ENCODE measurements at regions not wholly inside any gene's neighbourhood (a gene's known extent, or its start where the extent isn't known, plus 50 kb on each side); places are given as distances from the start of the nearest gene placed in this dataset.

GRCh38 chr11:114774599-114775361 lies 96.5 kb downstream of the NXPE2 start:
- Histone ChIP-seq H3K4me1 (ENCODE audit: control insufficient read depth, insufficient read depth, low read length) (no peaks in the 10 kb centered on the region), H3K4me3 (no peak overlapping the region), H4K20me1 (ENCODE audit: control insufficient read depth, insufficient read depth) (no peaks in the 10 kb centered on the region), H3K9me3 (replicated peaks; ENCODE audit: control insufficient read depth, insufficient read depth, low read length) (no peaks in the 10 kb centered on the region), H3K27ac (ENCODE audit: control insufficient read depth, insufficient read depth) (no peak overlapping the region), H3K9ac (ENCODE audit: control insufficient read depth, insufficient read depth, low read length) (no peak overlapping the region), H3K36me3 (ENCODE audit: control insufficient read depth in 2 of 2, insufficient read depth in 2 of 2, low read length in 1 of 2) (no peaks in the 10 kb centered on the region), H3K27me3 (replicated peaks in 1 of 2; ENCODE audit: control insufficient read depth in 2 of 2, insufficient read depth in 2 of 2, low read length in 1 of 2) (no peaks in the 10 kb centered on the region), H2AFZ (ENCODE audit: control insufficient read depth, low read depth, low read length) (no peak overlapping the region), H3K79me2 (ENCODE audit: control insufficient read depth, insufficient read depth, low read length) (no peaks in the 10 kb centered on the region), H3K4me2 (ENCODE audit: control insufficient read depth, insufficient read depth) (no peak overlapping the region)
- no peak for FAIRE-seq
- DNase-seq (ENCODE audit: low read depth, low spot score): no peak
- TF ChIP-seq NFXL1 (IDR thresholded peaks at IDR 0.05; ENCODE audit: borderline replicate concordance) (no peak), ASH2L (IDR thresholded peaks at IDR 0.05; ENCODE audit: borderline replicate concordance, low read depth) (no peak), E4F1 (IDR thresholded peaks at IDR 0.05; ENCODE audit: borderline replicate concordance, partially characterized antibody) (no peak), RAD21 (IDR thresholded peaks at IDR 0.05; ENCODE audit: insufficient read depth, low read depth, low read length) (peak; percentile 59)
- TF ChIP-seq, protein P1, sequence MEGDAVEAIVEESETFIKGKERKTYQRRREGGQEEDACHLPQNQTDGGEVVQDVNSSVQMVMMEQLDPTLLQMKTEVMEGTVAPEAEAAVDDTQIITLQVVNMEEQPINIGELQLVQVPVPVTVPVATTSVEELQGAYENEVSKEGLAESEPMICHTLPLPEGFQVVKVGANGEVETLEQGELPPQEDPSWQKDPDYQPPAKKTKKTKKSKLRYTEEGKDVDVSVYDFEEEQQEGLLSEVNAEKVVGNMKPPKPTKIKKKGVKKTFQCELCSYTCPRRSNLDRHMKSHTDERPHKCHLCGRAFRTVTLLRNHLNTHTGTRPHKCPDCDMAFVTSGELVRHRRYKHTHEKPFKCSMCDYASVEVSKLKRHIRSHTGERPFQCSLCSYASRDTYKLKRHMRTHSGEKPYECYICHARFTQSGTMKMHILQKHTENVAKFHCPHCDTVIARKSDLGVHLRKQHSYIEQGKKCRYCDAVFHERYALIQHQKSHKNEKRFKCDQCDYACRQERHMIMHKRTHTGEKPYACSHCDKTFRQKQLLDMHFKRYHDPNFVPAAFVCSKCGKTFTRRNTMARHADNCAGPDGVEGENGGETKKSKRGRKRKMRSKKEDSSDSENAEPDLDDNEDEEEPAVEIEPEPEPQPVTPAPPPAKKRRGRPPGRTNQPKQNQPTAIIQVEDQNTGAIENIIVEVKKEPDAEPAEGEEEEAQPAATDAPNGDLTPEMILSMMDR (IDR thresholded peaks at IDR 0.05 in 2 of 3, conservative IDR thresholded peaks at IDR 0.05 in 1 of 3; ENCODE audit: control insufficient read depth in 2 of 3, extremely low read depth in 1 of 3, insufficient read depth in 1 of 3, low read depth in 3 of 3, low read length in 3 of 3): peak; percentile 40 to 60 (median 41); a peak in 5 of 6 replicates
- POLR2A ChIA-PET: no interaction called here
- peak; percentile 60; the same call in 2 of the 3 replicates for ATAC-seq
- 26% methylated on average over 19 of the region's 19 CpGs for WGBS (ENCODE audit: insufficient coverage, insufficient replicate concordance, low lambda C conversion rate, missing lambda C conversion rate)
- SMC1A ChIA-PET (ENCODE audit: uncharacterized antibody, unreplicated experiment): no interaction called here
- CTCF ChIA-PET: interaction anchor here (0.6 to 2.5 kb wide), 4 partner anchors 9 to 1985 kb away, joined by 3 to 10 read pairs (median 4); no protein-coding TSS in a partner anchor
- in situ Hi-C loops (cut with MboI) (no loop called here), intact Hi-C loops (cut with micrococcal nuclease; ENCODE audit: unreplicated experiment) (no loop called here)
- no TSS peak for BruUV-seq (replicated peaks)
- RAD21 ChIA-PET (ENCODE audit: unreplicated experiment): interaction anchor here (1.3 kb wide), 1 partner anchor 10 kb away, joined by 3 read pairs; no protein-coding TSS in a partner anchor

Measured in GM12878 (cell line).